SK-N-SH treated with all-trans-retinoic acid at 6 μM for 48 hours (cell line): ENCODE measurements at regions not wholly inside any gene's neighbourhood (a gene's known extent, or its start where the extent isn't known, plus 50 kb on each side); places are given as distances from the start of the nearest gene placed in this dataset.

Experiments used
- ATAC-seq: fragments of 200-7000 bp; cut with Tn5 transposase; 3 replicates; pipeline ENCODE4 v1.9.1; 2020; ENCODE audit warnings: mild to moderate bottlenecking, moderate library complexity
- ARNTL ChIP-seq: fragments of 450-650 bp; formaldehyde crosslinking; IDR thresholded peaks from 2 replicates; pipeline ENCODE4 v1.5.0; 2020; ENCODE audit warnings: low read depth, mild to moderate bottlenecking, moderate library complexity, borderline replicate concordance
- BACH2 ChIP-seq: fragments of 250-450 bp; sonication (Bioruptor Pico); IDR thresholded peaks from 2 replicates; pipeline ENCODE4 v1.9.0; 2021; ENCODE audit warnings: mild to moderate bottlenecking, borderline replicate concordance
- CSDC2 ChIP-seq: fragments of 250-450 bp; sonication (Bioruptor Pico); IDR thresholded peaks from 2 replicates; pipeline ENCODE4 v1.5.0; 2020; ENCODE audit warnings: mild to moderate bottlenecking, moderate library complexity
- ESRRG ChIP-seq: fragments of 250-450 bp; sonication (Bioruptor Pico); IDR thresholded peaks from 2 replicates; pipeline ENCODE4 v1.6.1; 2021; ENCODE audit warnings: mild to moderate bottlenecking
- GLIS3 ChIP-seq: fragments of 250-450 bp; sonication (Bioruptor Pico); IDR thresholded peaks from 2 replicates; pipeline ENCODE4 v1.5.0; 2020; ENCODE audit warnings: mild to moderate bottlenecking, moderate library complexity
- ISL1 ChIP-seq: fragments of 250-450 bp; sonication (Bioruptor Pico); IDR thresholded peaks from 2 replicates; pipeline ENCODE4 v2.1.2; 2022; ENCODE audit warnings: mild to moderate bottlenecking, moderate library complexity
- OSR1 ChIP-seq: fragments of 250-450 bp; sonication (Bioruptor Pico); IDR thresholded peaks from 2 replicates; pipeline ENCODE4 v1.8.0; 2022; ENCODE audit warnings: moderate library complexity, mild to moderate bottlenecking, inconsistent platforms
- PPARA ChIP-seq: fragments of 250-450 bp; sonication (Bioruptor Pico); IDR thresholded peaks from 2 replicates; pipeline ENCODE4 v1.5.0; 2020; ENCODE audit warnings: mild to moderate bottlenecking, borderline replicate concordance
- RARB ChIP-seq: fragments of 250-450 bp; sonication (Bioruptor Pico); IDR thresholded peaks from 2 replicates; pipeline ENCODE4 v1.8.0; 2021; ENCODE audit warnings: mild to moderate bottlenecking, moderate library complexity
- TOX ChIP-seq: fragments of 250-450 bp; sonication (Bioruptor Pico); IDR thresholded peaks from 2 replicates; pipeline ENCODE4 v1.8.0; 2021; ENCODE audit warnings: mild to moderate bottlenecking, moderate library complexity, borderline replicate concordance
- ZC3H10 ChIP-seq: fragments of 250-450 bp; sonication (Bioruptor Pico); IDR thresholded peaks from 2 replicates; pipeline ENCODE4 v1.5.1; 2021; ENCODE audit warnings: mild to moderate bottlenecking, moderate library complexity
- ZFP3 ChIP-seq: fragments of 250-450 bp; sonication (Bioruptor Pico); IDR thresholded peaks from 2 replicates; pipeline ENCODE4 v1.5.0; 2020; ENCODE audit warnings: mild to moderate bottlenecking, moderate library complexity
- ZFP30 ChIP-seq: fragments of 450-650 bp; formaldehyde crosslinking; IDR thresholded peaks from 2 replicates; pipeline ENCODE4 v1.5.0; 2022; ENCODE audit warnings: mild to moderate bottlenecking, moderate library complexity
- ZNF565 ChIP-seq: fragments of 450-650 bp; formaldehyde crosslinking; conservative IDR thresholded peaks from 2 replicates; pipeline ENCODE4 v1.5.0; 2020; ENCODE audit warnings: low read depth, mild to moderate bottlenecking, moderate library complexity
- ZNF70 ChIP-seq: fragments of 450-650 bp; formaldehyde crosslinking; IDR thresholded peaks from 2 replicates; pipeline ENCODE4 v1.5.0; 2020; ENCODE audit warnings: mild to moderate bottlenecking, moderate library complexity
- ZNF8 ChIP-seq: fragments of 450-650 bp; formaldehyde crosslinking; IDR thresholded peaks from 2 replicates; pipeline ENCODE4 v1.5.0; 2020; ENCODE audit warnings: mild to moderate bottlenecking, moderate library complexity
- TF ChIP-seq, protein P1 (sequence below): fragments of 250-450 bp; sonication (Bioruptor Pico); IDR thresholded peaks from 2 replicates; pipeline ENCODE4 v1.5.0; 2020; ENCODE audit warnings: mild to moderate bottlenecking, moderate library complexity
- TF ChIP-seq, protein P2 (sequence below): fragments of 250-450 bp; sonication (Bioruptor Pico); IDR thresholded peaks from 2 replicates; pipeline ENCODE4 v1.8.0; 2021; ENCODE audit warnings: low read depth, mild to moderate bottlenecking, moderate library complexity, borderline replicate concordance
- TF ChIP-seq, protein P3 (sequence below): fragments of 250-450 bp; sonication (Bioruptor Pico); IDR thresholded peaks from 2 replicates; pipeline ENCODE4 v1.8.0; 2020; ENCODE audit warnings: mild to moderate bottlenecking, moderate library complexity, borderline replicate concordance
- TF ChIP-seq, protein P4 (sequence below): fragments of 250-450 bp; sonication (Bioruptor Pico); IDR thresholded peaks from 2 replicates; pipeline ENCODE4 v1.5.1; 2021; ENCODE audit warnings: mild to moderate bottlenecking, moderate library complexity
- TF ChIP-seq, protein P5 (sequence below): fragments of 250-450 bp; sonication (Bioruptor Pico); IDR thresholded peaks from 2 replicates; pipeline ENCODE4 v1.5.1; 2020; ENCODE audit warnings: low read depth, mild to moderate bottlenecking, moderate library complexity

DNA sequence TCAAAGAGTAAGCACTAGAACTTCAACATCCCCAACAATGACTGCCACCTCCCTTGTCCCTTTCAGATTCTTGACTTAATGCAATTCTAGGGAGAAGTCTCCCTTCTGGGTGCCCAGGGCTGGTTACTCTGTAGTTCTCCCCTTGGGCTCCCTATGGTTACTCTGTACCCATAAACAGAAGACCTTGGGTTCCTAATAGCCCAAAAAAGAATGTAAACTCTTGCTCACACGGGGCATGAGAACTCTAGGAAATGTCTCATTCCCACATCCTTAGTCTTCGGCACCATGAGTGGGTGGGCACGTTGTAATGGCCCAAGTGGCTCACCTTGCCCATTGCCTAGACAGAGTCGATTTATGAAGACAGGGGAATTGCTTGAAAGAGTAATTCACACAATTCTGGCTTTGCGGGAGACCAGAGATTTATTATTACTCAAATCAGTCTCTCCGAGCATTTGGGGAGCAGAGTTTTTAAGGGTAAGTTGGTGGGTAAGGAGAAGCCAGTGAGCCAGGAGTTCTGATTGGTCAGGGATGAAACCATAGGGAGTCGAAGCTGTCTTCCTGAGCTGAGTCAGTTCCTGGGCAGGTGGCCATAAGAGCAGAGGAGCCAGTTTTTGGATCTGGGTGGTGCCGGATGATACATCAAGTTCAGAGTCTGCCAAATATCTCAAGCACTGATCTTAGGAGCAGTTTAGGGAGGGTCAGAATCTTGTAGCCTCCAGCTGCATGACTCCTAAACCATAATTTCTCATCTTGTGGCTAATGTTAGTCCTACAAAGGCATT lies 61.2 kb upstream of the SIRPG start:
- TF ChIP-seq, protein P1, sequence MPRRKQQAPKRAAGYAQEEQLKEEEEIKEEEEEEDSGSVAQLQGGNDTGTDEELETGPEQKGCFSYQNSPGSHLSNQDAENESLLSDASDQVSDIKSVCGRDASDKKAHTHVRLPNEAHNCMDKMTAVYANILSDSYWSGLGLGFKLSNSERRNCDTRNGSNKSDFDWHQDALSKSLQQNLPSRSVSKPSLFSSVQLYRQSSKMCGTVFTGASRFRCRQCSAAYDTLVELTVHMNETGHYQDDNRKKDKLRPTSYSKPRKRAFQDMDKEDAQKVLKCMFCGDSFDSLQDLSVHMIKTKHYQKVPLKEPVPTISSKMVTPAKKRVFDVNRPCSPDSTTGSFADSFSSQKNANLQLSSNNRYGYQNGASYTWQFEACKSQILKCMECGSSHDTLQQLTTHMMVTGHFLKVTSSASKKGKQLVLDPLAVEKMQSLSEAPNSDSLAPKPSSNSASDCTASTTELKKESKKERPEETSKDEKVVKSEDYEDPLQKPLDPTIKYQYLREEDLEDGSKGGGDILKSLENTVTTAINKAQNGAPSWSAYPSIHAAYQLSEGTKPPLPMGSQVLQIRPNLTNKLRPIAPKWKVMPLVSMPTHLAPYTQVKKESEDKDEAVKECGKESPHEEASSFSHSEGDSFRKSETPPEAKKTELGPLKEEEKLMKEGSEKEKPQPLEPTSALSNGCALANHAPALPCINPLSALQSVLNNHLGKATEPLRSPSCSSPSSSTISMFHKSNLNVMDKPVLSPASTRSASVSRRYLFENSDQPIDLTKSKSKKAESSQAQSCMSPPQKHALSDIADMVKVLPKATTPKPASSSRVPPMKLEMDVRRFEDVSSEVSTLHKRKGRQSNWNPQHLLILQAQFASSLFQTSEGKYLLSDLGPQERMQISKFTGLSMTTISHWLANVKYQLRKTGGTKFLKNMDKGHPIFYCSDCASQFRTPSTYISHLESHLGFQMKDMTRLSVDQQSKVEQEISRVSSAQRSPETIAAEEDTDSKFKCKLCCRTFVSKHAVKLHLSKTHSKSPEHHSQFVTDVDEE (CRISPR knock-in tag), result no peak
- TF ChIP-seq ISL1 (CRISPR knock-in tag), result no peak
- no peak for TF ChIP-seq ZC3H10 (CRISPR knock-in tag)
- TF ChIP-seq, protein P2, sequence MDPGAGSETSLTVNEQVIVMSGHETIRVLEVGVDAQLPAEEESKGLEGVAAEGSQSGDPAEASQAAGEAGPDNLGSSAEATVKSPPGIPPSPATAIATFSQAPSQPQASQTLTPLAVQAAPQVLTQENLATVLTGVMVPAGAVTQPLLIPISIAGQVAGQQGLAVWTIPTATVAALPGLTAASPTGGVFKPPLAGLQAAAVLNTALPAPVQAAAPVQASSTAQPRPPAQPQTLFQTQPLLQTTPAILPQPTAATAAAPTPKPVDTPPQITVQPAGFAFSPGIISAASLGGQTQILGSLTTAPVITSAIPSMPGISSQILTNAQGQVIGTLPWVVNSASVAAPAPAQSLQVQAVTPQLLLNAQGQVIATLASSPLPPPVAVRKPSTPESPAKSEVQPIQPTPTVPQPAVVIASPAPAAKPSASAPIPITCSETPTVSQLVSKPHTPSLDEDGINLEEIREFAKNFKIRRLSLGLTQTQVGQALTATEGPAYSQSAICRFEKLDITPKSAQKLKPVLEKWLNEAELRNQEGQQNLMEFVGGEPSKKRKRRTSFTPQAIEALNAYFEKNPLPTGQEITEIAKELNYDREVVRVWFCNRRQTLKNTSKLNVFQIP (CRISPR knock-in tag), result no peak
- no peak for ATAC-seq

DNA sequence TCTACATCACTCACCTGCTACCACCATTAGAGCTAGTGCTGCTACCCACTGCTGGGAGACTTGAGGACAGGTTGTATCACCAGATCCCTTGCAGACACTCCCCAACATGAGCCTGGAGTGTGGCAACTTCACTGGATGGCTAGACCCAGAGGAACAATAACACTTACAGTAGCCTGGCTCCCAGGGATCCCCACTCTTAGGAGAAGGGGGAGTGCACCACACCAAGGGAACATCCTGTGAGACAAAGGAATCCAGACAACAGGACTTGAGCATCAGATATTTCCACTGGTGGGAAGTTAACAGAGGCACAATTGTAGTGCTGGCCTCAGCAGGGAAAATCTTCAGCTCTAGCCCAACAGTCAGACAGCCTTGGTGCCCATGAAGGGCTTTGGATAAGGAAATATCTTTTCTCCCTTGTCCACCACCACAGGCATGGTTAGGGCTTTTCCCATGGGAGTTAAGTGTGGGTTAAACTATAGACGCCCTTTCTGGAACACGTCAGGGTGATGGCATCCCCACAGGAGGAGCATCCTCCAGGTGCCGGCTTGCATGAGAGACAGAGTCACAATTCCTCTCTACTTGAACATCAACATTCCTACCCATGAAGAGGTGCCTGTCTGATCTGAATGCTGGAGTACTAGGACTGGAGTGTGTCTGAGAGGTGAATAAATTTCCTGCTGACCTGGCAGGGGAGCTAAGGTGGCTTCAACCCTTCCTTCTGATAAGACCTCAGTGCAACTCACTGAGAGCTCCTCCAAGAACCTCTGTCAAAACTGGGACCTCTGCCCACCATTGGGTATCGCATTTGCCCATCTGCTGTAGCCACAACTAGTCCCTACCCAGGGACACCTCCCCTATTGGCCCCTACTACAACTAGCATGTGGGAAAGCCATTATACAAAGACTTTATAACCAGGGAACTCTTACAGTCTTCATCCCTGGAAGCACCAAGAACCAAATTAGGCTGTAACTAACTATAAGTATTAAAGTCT lies 55.4 kb upstream of the SIRPG start:
- ATAC-seq, result no peak
- no peak for TF ChIP-seq ISL1 (CRISPR knock-in tag)
- no peak for TF ChIP-seq ZC3H10 (CRISPR knock-in tag)
- TF ChIP-seq ZFP3 (CRISPR knock-in tag), result no peak
- TF ChIP-seq GLIS3 (CRISPR knock-in tag), result no peak
- TF ChIP-seq ESRRG (CRISPR knock-in tag), result no peak
- TF ChIP-seq ARNTL (CRISPR knock-in tag), result no peak
- TF ChIP-seq TOX (CRISPR knock-in tag), result no peak
- TF ChIP-seq ZNF8, result no peak
- no peak for TF ChIP-seq BACH2 (CRISPR knock-in tag)
- no peak for TF ChIP-seq ZNF565
- TF ChIP-seq, protein P3, sequence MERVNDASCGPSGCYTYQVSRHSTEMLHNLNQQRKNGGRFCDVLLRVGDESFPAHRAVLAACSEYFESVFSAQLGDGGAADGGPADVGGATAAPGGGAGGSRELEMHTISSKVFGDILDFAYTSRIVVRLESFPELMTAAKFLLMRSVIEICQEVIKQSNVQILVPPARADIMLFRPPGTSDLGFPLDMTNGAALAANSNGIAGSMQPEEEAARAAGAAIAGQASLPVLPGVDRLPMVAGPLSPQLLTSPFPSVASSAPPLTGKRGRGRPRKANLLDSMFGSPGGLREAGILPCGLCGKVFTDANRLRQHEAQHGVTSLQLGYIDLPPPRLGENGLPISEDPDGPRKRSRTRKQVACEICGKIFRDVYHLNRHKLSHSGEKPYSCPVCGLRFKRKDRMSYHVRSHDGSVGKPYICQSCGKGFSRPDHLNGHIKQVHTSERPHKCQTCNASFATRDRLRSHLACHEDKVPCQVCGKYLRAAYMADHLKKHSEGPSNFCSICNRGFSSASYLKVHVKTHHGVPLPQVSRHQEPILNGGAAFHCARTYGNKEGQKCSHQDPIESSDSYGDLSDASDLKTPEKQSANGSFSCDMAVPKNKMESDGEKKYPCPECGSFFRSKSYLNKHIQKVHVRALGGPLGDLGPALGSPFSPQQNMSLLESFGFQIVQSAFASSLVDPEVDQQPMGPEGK (CRISPR knock-in tag), result no peak
- no peak for TF ChIP-seq CSDC2 (CRISPR knock-in tag)
- no peak for TF ChIP-seq RARB
- TF ChIP-seq, protein P4, sequence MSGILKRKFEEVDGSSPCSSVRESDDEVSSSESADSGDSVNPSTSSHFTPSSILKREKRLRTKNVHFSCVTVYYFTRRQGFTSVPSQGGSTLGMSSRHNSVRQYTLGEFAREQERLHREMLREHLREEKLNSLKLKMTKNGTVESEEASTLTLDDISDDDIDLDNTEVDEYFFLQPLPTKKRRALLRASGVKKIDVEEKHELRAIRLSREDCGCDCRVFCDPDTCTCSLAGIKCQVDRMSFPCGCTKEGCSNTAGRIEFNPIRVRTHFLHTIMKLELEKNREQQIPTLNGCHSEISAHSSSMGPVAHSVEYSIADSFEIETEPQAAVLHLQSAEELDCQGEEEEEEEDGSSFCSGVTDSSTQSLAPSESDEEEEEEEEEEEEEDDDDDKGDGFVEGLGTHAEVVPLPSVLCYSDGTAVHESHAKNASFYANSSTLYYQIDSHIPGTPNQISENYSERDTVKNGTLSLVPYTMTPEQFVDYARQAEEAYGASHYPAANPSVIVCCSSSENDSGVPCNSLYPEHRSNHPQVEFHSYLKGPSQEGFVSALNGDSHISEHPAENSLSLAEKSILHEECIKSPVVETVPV (CRISPR knock-in tag), result no peak
- no peak for TF ChIP-seq OSR1
- TF ChIP-seq, protein P5, sequence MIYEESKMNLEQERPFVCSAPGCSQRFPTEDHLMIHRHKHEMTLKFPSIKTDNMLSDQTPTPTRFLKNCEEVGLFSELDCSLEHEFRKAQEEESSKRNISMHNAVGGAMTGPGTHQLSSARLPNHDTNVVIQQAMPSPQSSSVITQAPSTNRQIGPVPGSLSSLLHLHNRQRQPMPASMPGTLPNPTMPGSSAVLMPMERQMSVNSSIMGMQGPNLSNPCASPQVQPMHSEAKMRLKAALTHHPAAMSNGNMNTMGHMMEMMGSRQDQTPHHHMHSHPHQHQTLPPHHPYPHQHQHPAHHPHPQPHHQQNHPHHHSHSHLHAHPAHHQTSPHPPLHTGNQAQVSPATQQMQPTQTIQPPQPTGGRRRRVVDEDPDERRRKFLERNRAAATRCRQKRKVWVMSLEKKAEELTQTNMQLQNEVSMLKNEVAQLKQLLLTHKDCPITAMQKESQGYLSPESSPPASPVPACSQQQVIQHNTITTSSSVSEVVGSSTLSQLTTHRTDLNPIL, result no peak
- no peak for TF ChIP-seq PPARA
- no peak for TF ChIP-seq ZNF70 (CRISPR knock-in tag)
- no peak for TF ChIP-seq ZFP30 (CRISPR knock-in tag)
- TF ChIP-seq, all 23 proteins: peak for 0
